Aorta (tissue), 5 donors: ENCODE measurements at regions not wholly inside any gene's neighbourhood (a gene's known extent, or its start where the extent isn't known, plus 50 kb on each side); places are given as distances from the start of the nearest gene placed in this dataset.

ENCODE experiments used
- ATAC-seq: fragments of 200-7000 bp; cut with Tn5 transposase; one replicate; pipeline ENCODE4 v1.9.1; 2022; ENCODE audit warnings: moderate library complexity; ENCODE audit not compliant: low FRiP score
- DNase-seq, 2 donors: peaks; one replicate each; pipeline ENCODE4 v3.0.0-alpha.2; 2020
- H3K27ac ChIP-seq, 2 donors: one replicate each; pipeline ENCODE4 v1.5.1; 2013; ENCODE audit warnings: low read length in 2 of 2, mild to moderate bottlenecking in 2 of 2, moderate library complexity in 2 of 2, control low read depth in 1 of 2, inconsistent platforms in 1 of 2, low read depth in 1 of 2
- H3K27me3 ChIP-seq, 2 donors: one replicate each; pipeline ENCODE4 v1.6.1; 2013; ENCODE audit warnings: control low read depth in 1 of 2, low read length in 1 of 2, mild to moderate bottlenecking in 1 of 2, moderate library complexity in 1 of 2; ENCODE audit not compliant: insufficient read depth in 2 of 2, control insufficient read depth in 1 of 2
- H3K36me3 ChIP-seq, 2 donors: one replicate each; pipeline ENCODE4 v1.6.1; 2013; ENCODE audit warnings: control low read depth in 1 of 2, low read length in 1 of 2, mild to moderate bottlenecking in 1 of 2; ENCODE audit not compliant: insufficient read depth in 2 of 2, control insufficient read depth in 1 of 2
- H3K4me1 ChIP-seq, 2 donors: one replicate each; pipeline ENCODE4 v1.6.1; 2013; ENCODE audit warnings: low read length in 2 of 2, control low read depth in 1 of 2, mild to moderate bottlenecking in 1 of 2, moderate library complexity in 1 of 2; ENCODE audit not compliant: insufficient read depth in 2 of 2, control insufficient read depth in 1 of 2
- H3K4me3 ChIP-seq, 2 donors: one replicate each; pipeline ENCODE4 v1.5.1; 2013; ENCODE audit warnings: low read length in 2 of 2, control low read depth in 1 of 2, mild to moderate bottlenecking in 1 of 2
- H3K9me3 ChIP-seq: one replicate; pipeline ENCODE4 v1.6.1; 2013; ENCODE audit warnings: mild to moderate bottlenecking, low read length; ENCODE audit not compliant: control insufficient read depth
- WGBS, 2 donors: extraction: QIAGEN DNeasy Blood & Tissue Kit; methylation state at CpG; one replicate each; pipeline ENCODE4 v1.1.7; 2013; 5-methylcytosine and 5-hydroxymethylcytosine counted together
- intact Hi-C, 2 donors: fragments of 100-400 bp; cut with DNase I; formaldehyde crosslinking; loops; one replicate each; pipeline versions ENCODE4 v1.14.2 to v1.15.0; 2022
- donor health status: healthy with polysubstance abuse.
- donor health status: Bipolar disorder and iron deficiency.
- donor health status: DM: no; HTN: no; CAD: no.
- donor health status: DM: no; HTN: no; CAD: no.
- donor health status: DM: yes; HTN: yes; CAD: no.

- ATAC-seq (no peak), DNase-seq (no peak)
- Histone ChIP-seq H3K4me1 (no peaks in the 10 kb centered on the region), H3K4me3 (no peak overlapping the region), H3K36me3 (no peaks in the 10 kb centered on the region), H3K9me3 (no peaks in the 10 kb centered on the region), H3K27me3 (no peaks in the 10 kb centered on the region), H3K27ac (no peak overlapping the region)
- 89 to 91% methylated on average over 1 of the region's 1 CpG for WGBS, 2 donors
- intact Hi-C loops = no loop called here
Measured at GRCh38 chr3:5948084-5948483, 760.6 kb downstream of the EDEM1 start.

GRCh38 chr3:5951026-5951425, 763.5 kb downstream of the EDEM1 start:
- Histone ChIP-seq H3K27ac (no peak overlapping the region), H3K36me3 (no peaks in the 10 kb centered on the region), H3K27me3 (no peaks in the 10 kb centered on the region), H3K9me3 (no peaks in the 10 kb centered on the region), H3K4me1 (no peaks in the 10 kb centered on the region), H3K4me3 (no peak overlapping the region)
- 74 to 81% methylated on average over 3 of the region's 3 CpGs for WGBS, 2 donors
- no peak for ATAC-seq
- DNase-seq = no peak
- intact Hi-C loops = no loop called here

- WGBS, 2 donors = 60 to 70% methylated on average over 5 of the region's 5 CpGs
- Histone ChIP-seq H3K4me1 (no peaks in the 10 kb centered on the region), H3K4me3 (no peak overlapping the region), H3K9me3 (no peaks in the 10 kb centered on the region), H3K27ac (no peak overlapping the region), H3K27me3 (no peaks in the 10 kb centered on the region), H3K36me3 (no peaks in the 10 kb centered on the region)
- intact Hi-C loops = loop anchor here in 1 of 2 donors (5.0 kb wide), 1 partner anchor 670 kb away; no protein-coding TSS in a partner anchor
- no peak for DNase-seq
- no peak for ATAC-seq
Measured at GRCh38 chr3:5972586-5972985, 785.1 kb downstream of the EDEM1 start.

DNA sequence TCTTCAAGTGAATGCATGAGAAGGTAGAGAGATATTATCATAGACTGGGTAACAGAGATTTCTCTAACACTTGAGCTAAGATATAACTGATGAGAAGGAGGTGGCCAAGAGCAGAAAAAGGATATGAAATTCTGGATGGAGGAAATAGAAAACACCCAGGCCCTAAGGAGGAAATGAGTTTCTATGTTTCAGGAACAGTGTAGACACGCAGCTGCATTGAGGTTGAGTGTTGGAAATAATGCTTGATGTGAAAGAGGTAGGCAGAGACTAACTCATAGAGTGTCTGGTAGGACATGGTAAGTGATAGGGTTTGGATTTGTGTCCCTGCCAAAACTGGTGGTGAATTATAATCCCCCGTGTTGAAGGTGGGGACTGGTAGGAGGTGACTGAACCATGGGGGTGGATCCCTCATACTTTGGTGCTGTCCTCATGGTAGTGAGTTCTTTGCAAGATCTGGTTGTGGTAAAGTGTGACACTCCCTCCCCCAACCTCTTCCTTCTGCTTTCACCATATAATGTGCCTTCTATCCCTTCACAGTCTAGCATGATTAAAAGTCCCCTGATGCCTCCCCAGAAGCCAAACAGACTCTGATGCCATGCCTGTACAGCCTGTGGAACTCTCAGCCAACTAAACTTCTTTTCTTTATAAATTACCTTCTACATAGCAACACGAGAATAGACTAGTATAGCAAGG, 787.3 kb downstream of the EDEM1 start:
- DNase-seq (no peak), ATAC-seq (no peak)
- Histone ChIP-seq H3K9me3 (no peaks in the 10 kb centered on the region), H3K27ac (no peak overlapping the region), H3K4me3 (no peak overlapping the region), H3K4me1 (no peaks in the 10 kb centered on the region), H3K36me3 (no peaks in the 10 kb centered on the region), H3K27me3 (no peaks in the 10 kb centered on the region)
- intact Hi-C loops = loop anchor here in 1 of 2 donors (5.0 kb wide), 1 partner anchor 672 kb away; no protein-coding TSS in a partner anchor
- 57 to 60% methylated on average over 3 of the region's 3 CpGs for WGBS, 2 donors

DNA sequence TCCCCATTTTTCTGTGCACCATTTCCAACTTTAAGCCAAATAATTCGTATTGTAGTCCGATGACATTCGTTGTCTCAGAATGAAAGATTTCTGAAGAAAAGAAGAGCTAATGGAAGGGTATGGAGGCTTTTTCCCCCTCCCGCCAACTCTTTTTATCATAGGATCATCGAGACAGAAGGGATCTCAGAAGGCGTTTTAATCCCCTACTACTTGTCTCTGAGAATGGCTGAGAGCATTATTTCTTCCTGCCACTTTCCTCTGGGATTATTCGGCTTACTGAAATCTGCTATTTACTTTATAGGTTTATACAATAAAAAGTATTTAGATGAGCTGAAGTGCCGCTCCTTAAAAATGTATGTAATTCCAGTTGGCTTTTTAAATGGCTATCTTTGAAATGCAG, 789.8 kb downstream of the EDEM1 start:
- ATAC-seq = no peak
- 72 to 74% methylated on average over 8 of the region's 8 CpGs for WGBS, 2 donors
- Histone ChIP-seq H3K4me3 (no peak overlapping the region), H3K27ac (no peak overlapping the region), H3K36me3 (no peaks in the 10 kb centered on the region), H3K4me1 (no peaks in the 10 kb centered on the region), H3K27me3 (no peaks in the 10 kb centered on the region), H3K9me3 (peaks cover 2% of the 10 kb centered on the region)
- no peak for DNase-seq
- intact Hi-C loops = no loop called here

DNA sequence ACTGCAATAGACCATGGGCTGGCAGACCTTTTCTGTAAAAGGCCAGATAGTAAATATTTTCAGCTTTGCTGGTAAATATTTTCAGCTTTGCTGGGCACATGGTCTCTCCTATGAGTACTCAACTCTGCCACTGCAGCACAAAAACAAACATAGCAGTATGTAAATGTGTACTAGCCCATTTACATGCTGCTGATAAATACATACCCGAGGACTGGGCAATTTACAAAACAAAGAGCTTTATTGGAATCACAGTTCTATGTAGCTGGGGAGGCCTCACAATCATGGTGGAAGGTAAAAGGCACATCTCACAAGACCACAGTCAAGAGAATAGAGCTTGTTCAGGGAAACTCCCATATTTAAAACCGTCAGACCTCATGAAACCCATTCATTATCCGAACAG, 793.0 kb downstream of the EDEM1 start:
- no peaks in the 10 kb centered on the region for H3K4me1 ChIP-seq
- H3K27ac ChIP-seq = no peak overlapping the region
- DNase-seq (no peak), ATAC-seq (no peak)
- peaks cover 2% of the 10 kb centered on the region for H3K9me3 ChIP-seq
- no peaks in the 10 kb centered on the region for H3K36me3 ChIP-seq
- H3K4me3 ChIP-seq = no peak overlapping the region
- intact Hi-C loops = no loop called here
- 36 to 39% methylated on average over 3 of the region's 3 CpGs for WGBS, 2 donors
- no peaks in the 10 kb centered on the region for H3K27me3 ChIP-seq

DNA sequence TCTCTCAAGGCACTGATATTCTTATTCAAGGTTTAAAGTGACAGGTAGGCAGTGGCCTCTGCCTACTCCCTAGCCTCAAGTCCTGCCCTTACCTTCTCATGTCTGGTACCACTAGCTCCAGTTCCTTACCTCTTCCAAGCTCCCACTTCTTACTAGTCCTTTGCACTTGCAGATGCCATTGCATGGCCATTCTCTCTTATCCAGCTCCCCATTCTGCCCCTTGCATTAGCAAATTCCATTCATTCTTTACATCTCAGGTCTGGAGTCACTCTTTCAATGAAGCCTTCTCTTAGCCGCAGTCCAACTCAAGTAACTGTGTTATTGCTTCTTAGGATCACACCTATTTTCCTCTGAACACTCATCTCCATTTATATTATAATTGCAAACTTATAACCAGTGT, 807.1 kb downstream of the EDEM1 start:
- Histone ChIP-seq H3K27ac (no peak overlapping the region), H3K4me3 (no peak overlapping the region), H3K4me1 (no peaks in the 10 kb centered on the region), H3K27me3 (no peaks in the 10 kb centered on the region), H3K9me3 (no peaks in the 10 kb centered on the region), H3K36me3 (no peaks in the 10 kb centered on the region)
- no peak for ATAC-seq
- no peak for DNase-seq
- WGBS, 2 donors = 39 to 48% methylated on average over 1 of the region's 1 CpG
- intact Hi-C loops = no loop called here

DNA sequence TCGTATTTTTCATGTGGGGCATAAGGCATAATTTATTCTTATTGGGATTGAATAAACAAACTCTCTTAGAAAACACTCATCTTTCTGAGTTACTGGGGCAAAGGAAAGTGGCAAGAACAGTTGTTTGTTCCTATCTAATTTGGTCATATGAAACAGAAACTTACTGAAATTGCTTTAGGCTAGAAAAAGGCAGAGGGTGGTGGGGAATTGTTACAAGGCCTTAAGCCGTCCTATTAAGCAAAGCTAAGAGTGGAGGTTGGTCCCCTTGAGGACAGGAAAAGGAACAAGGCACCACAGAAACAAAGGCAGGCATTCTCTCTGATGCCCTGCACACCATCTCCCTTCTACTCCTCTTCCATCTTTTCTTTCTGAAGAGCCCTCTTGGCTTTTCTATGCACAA, 830.9 kb downstream of the EDEM1 start:
- Histone ChIP-seq H3K9me3 (no peaks in the 10 kb centered on the region), H3K4me1 (no peaks in the 10 kb centered on the region), H3K4me3 (no peak overlapping the region), H3K27me3 (no peaks in the 10 kb centered on the region), H3K36me3 (no peaks in the 10 kb centered on the region), H3K27ac (no peak overlapping the region)
- intact Hi-C loops = no loop called here
- 54 to 71% methylated on average over 2 of the region's 2 CpGs for WGBS, 2 donors
- DNase-seq (no peak), ATAC-seq (no peak)

GRCh38 chr3:6022621-6023020, 835.1 kb downstream of the EDEM1 start:
- DNase-seq = no peak
- H3K27me3 ChIP-seq = no peaks in the 10 kb centered on the region
- H3K36me3 ChIP-seq = no peaks in the 10 kb centered on the region
- H3K4me1 ChIP-seq = no peaks in the 10 kb centered on the region
- H3K27ac ChIP-seq = no peak overlapping the region
- no peak for ATAC-seq
- intact Hi-C loops = no loop called here
- H3K9me3 ChIP-seq = no peaks in the 10 kb centered on the region
- no peak overlapping the region for H3K4me3 ChIP-seq
